Osteoblast (primary cell): ENCODE measurements at regions not wholly inside any gene's neighbourhood (a gene's known extent, or its start where the extent isn't known, plus 50 kb on each side); places are given as distances from the start of the nearest gene placed in this dataset.
"Not testable (repeated sequence)": the region's sequence is repeated elsewhere in the genome, so short reads cannot be mapped to it uniquely, and the experiment has no call there.

Source experiments
- DNase-seq: peaks from one replicate; pipeline ENCODE4 v3.0.0; 2011; ENCODE audit warnings: low spot score, mixed read lengths; ENCODE audit not compliant: insufficient read length; ENCODE audit errors: missing footprints
- H2AFZ ChIP-seq: 2 replicates; pipeline ENCODE4 v1.6.0; 2011; ENCODE audit warnings: mild to moderate bottlenecking, low read length
- H3K27ac ChIP-seq: 2 replicates; pipeline ENCODE4 v1.5.1; 2011; ENCODE audit warnings: mild to moderate bottlenecking, low read depth, low read length, moderate library complexity
- H3K27me3 ChIP-seq: 2 replicates; pipeline ENCODE4 v1.6.0; 2012; ENCODE audit warnings: mild to moderate bottlenecking, control low read depth, inconsistent platforms, low read length, moderate library complexity; ENCODE audit not compliant: insufficient read depth
- H3K36me3 ChIP-seq: 2 replicates; pipeline ENCODE4 v1.5.1; 2011; ENCODE audit warnings: mild to moderate bottlenecking, low read length, control low read depth, moderate library complexity; ENCODE audit not compliant: insufficient read depth
- H3K4me1 ChIP-seq: 2 replicates; pipeline ENCODE4 v1.5.1; 2011; ENCODE audit warnings: mild to moderate bottlenecking, low read length, control low read depth, moderate library complexity; ENCODE audit not compliant: insufficient read depth
- H3K4me2 ChIP-seq: 2 replicates; pipeline ENCODE4 v1.6.0; 2011; ENCODE audit warnings: mild to moderate bottlenecking, low read length; ENCODE audit not compliant: insufficient read depth
- H3K4me3 ChIP-seq: fragments of 200-600 bp; sonication (generic); 3 replicates; pipeline ENCODE4 v1.5.1; 2012; ENCODE audit warnings: mild to moderate bottlenecking, low read length, inconsistent platforms; ENCODE audit not compliant: insufficient read depth
- H3K79me2 ChIP-seq: 2 replicates; pipeline ENCODE4 v1.6.0; 2012; ENCODE audit warnings: mild to moderate bottlenecking, low read length, control low read depth, inconsistent platforms; ENCODE audit not compliant: insufficient read depth
- H3K9me3 ChIP-seq: 2 replicates; pipeline ENCODE4 v1.5.1; 2011; ENCODE audit warnings: low read depth, low read length, control low read depth
- H4K20me1 ChIP-seq: 2 replicates; pipeline ENCODE4 v1.6.0; 2012; ENCODE audit warnings: mild to moderate bottlenecking, low read length, control low read depth; ENCODE audit not compliant: insufficient read depth
- CTCF ChIP-seq: IDR thresholded peaks from 2 replicates; pipeline ENCODE4 v1.5.1; 2011; ENCODE audit warnings: mild to moderate bottlenecking, low read depth, low read length, moderate library complexity; ENCODE audit errors: extremely low read depth

- no peak for DNase-seq
- Histone ChIP-seq H3K36me3 (no peaks in the 10 kb centered on the region), H3K27me3 (no peaks in the 10 kb centered on the region), H3K79me2 (no peaks in the 10 kb centered on the region), H3K27ac (no peak overlapping the region), H3K4me3 (no peak overlapping the region), H3K9me3 (no peaks in the 10 kb centered on the region), H3K4me1 (no peaks in the 10 kb centered on the region), H4K20me1 (no peaks in the 10 kb centered on the region), H3K4me2 (no peak overlapping the region), H2AFZ (no peak overlapping the region)
- TF ChIP-seq CTCF, result no peak
Observed at GRCh38 chr9:102474357-102474756, 520.8 kb upstream of the CYLC2 start.

- H3K27ac ChIP-seq, H3K4me3 ChIP-seq, H3K36me3 ChIP-seq, H2AFZ ChIP-seq, H4K20me1 ChIP-seq, H3K27me3 ChIP-seq, H3K4me2 ChIP-seq, H3K4me1 ChIP-seq, H3K9me3 ChIP-seq, H3K79me2 ChIP-seq: not testable (repeated sequence)
- peak; percentile 14 for DNase-seq
Observed at GRCh38 chr9:102469430-102469829, 525.7 kb upstream of the CYLC2 start.

GRCh38 chr9:102461156-102461819, 533.8 kb upstream of the CYLC2 start:
- H3K9me3 ChIP-seq, result no peaks in the 10 kb centered on the region
- no peaks in the 10 kb centered on the region for H3K36me3 ChIP-seq
- no peaks in the 10 kb centered on the region for H3K27me3 ChIP-seq
- no peak overlapping the region for H3K27ac ChIP-seq
- no peak overlapping the region for H2AFZ ChIP-seq
- H3K79me2 ChIP-seq, result no peaks in the 10 kb centered on the region
- no peak overlapping the region for H3K4me3 ChIP-seq
- H3K4me2 ChIP-seq, result no peak overlapping the region
- TF ChIP-seq CTCF, result no peak
- no peaks in the 10 kb centered on the region for H4K20me1 ChIP-seq
- DNase-seq, result no peak
- no peaks in the 10 kb centered on the region for H3K4me1 ChIP-seq

- Histone ChIP-seq H3K4me2 (no peak overlapping the region), H3K27me3 (no peaks in the 10 kb centered on the region), H3K36me3 (no peaks in the 10 kb centered on the region), H3K27ac (no peak overlapping the region), H2AFZ (no peak overlapping the region), H3K79me2 (no peaks in the 10 kb centered on the region), H3K9me3 (no peaks in the 10 kb centered on the region), H3K4me3 (no peak overlapping the region), H3K4me1 (no peaks in the 10 kb centered on the region), H4K20me1 (no peaks in the 10 kb centered on the region)
- TF ChIP-seq CTCF, result no peak
- DNase-seq, result no peak
Observed at GRCh38 chr9:102459828-102460227, 535.3 kb upstream of the CYLC2 start.
